Endothelial cell of umbilical vein (primary cell): ENCODE measurements at regions not wholly inside any gene's neighbourhood (a gene's known extent, or its start where the extent isn't known, plus 50 kb on each side); places are given as distances from the start of the nearest gene placed in this dataset.

Source experiments
- BruUV-seq: library from RNA; stranded (reverse); fragments of 400-500 nt; replicated peaks from 2 replicates; lab custom pipeline; 2021; lab: Mats Ljungman, UMichigan
- CTCF ChIA-PET: fragments of 300-600, 350-600 bp; sonication (Branson Sonifier 250); formaldehyde crosslinking; loops from one replicate; lab custom pipeline; 2021; ENCODE audit warnings: antibody characterized with exemption, inconsistent platforms; lab: Charles Lee
- POLR2A ChIA-PET: fragments of 300-600, 350-600 bp; sonication (Branson Sonifier 250); formaldehyde crosslinking; loops from one replicate; lab custom pipeline; 2021; ENCODE audit warnings: antibody characterized with exemption, inconsistent platforms; lab: Charles Lee
- DNase-seq: peaks from one replicate; pipeline ENCODE4 v3.0.0-alpha.2; 2011; ENCODE audit warnings: low read depth, low spot score
- FAIRE-seq: peaks from 2 replicates; lab custom pipeline; 2011; peaks lifted over from hg19 to GRCh38; lab: Jason Lieb, UNC
- H2AFZ ChIP-seq: 2 replicates; pipeline ENCODE4 v1.6.0; 2012; ENCODE audit warnings: low read depth, low read length, control low read depth, inconsistent platforms
- H3K27ac ChIP-seq: 2 replicates; pipeline ENCODE4 v1.5.1; 2011; ENCODE audit warnings: low read depth, mild to moderate bottlenecking, control low read depth, low read length, moderate library complexity; ENCODE audit not compliant: insufficient read depth
- H3K27me3 ChIP-seq, 2 experiments: 2 replicates each; pipeline versions ENCODE4 v1.6.0 to v1.6.1; 2011; ENCODE audit warnings: low read length in 2 of 2, mixed read lengths in 1 of 2; ENCODE audit not compliant: control insufficient read depth in 2 of 2, insufficient read depth in 2 of 2
- H3K36me3 ChIP-seq, 2 experiments: 2 replicates in 1 of 2; 3 replicates in 1 of 2; pipeline ENCODE4 v1.5.1; 2011; ENCODE audit warnings: low read length in 2 of 2, mild to moderate bottlenecking in 1 of 2, moderate library complexity in 1 of 2; ENCODE audit not compliant: control insufficient read depth in 2 of 2, insufficient read depth in 2 of 2; ENCODE audit errors: extremely low read depth in 1 of 2
- H3K4me1 ChIP-seq: 3 replicates; pipeline ENCODE4 v1.5.1; 2011; ENCODE audit warnings: mild to moderate bottlenecking, low read length; ENCODE audit not compliant: control insufficient read depth, insufficient read depth; ENCODE audit errors: extremely low read depth
- H3K4me2 ChIP-seq: 2 replicates; pipeline ENCODE4 v1.6.1; 2011; ENCODE audit warnings: low read length, control low read depth, mixed read lengths; ENCODE audit not compliant: insufficient read depth
- H3K4me3 ChIP-seq, 3 experiments: fragments of 200-600 bp in 1 of 3; sonication (generic), shearing (Covaris generic) in 1 of 3; replicated peaks in 1 of 3; 2 replicates each; pipeline ENCODE4 v1.5.1; 2011 to 2016; ENCODE audit warnings: control low read depth in 3 of 3, low read length in 3 of 3, mild to moderate bottlenecking in 2 of 3, inconsistent platforms in 1 of 3, low read depth in 1 of 3, moderate library complexity in 1 of 3; ENCODE audit not compliant: insufficient read depth in 1 of 3
- H3K79me2 ChIP-seq: 2 replicates; pipeline ENCODE4 v1.6.0; 2012; ENCODE audit warnings: low read length, inconsistent platforms; ENCODE audit not compliant: control insufficient read depth, insufficient read depth
- H3K9ac ChIP-seq: replicated peaks from 2 replicates; pipeline ENCODE3; 2011; ENCODE audit warnings: low read length, control low read depth; ENCODE audit not compliant: insufficient read depth; ENCODE audit errors: extremely low read depth
- H3K9me1 ChIP-seq: replicated peaks from 3 replicates; pipeline ENCODE4 v1.6.0; 2011; ENCODE audit warnings: mild to moderate bottlenecking, low read length; ENCODE audit not compliant: control insufficient read depth, insufficient read depth; ENCODE audit errors: extremely low read depth
- H3K9me3 ChIP-seq: replicated peaks from 2 replicates; pipeline ENCODE4 v1.5.1; 2012; ENCODE audit warnings: low read length, inconsistent platforms; ENCODE audit not compliant: control insufficient read depth, insufficient read depth
- H4K20me1 ChIP-seq: replicated peaks from 2 replicates; pipeline ENCODE3; 2011; ENCODE audit warnings: mild to moderate bottlenecking, low read length; ENCODE audit not compliant: control insufficient read depth, insufficient read depth; ENCODE audit errors: extremely low read depth
- CTCF ChIP-seq, 2 donors: IDR thresholded peaks; 1 replicate in 1 of 2; 2 replicates in 1 of 2; pipeline ENCODE4 v1.5.1; 2011; ENCODE audit warnings: low read length in 2 of 2, mild to moderate bottlenecking in 2 of 2, moderate library complexity in 2 of 2, control low read depth in 1 of 2, inconsistent platforms in 1 of 2, low read depth in 1 of 2; ENCODE audit not compliant: insufficient read depth in 1 of 2; ENCODE audit errors: extremely low read depth in 1 of 2
- EZH2 ChIP-seq: IDR thresholded peaks from 2 replicates; pipeline ENCODE4 v1.6.1; 2012; ENCODE audit warnings: borderline replicate concordance, low read depth, mild to moderate bottlenecking, moderate library complexity, low read length, inconsistent platforms; ENCODE audit not compliant: severe bottlenecking
- FOS ChIP-seq: IDR thresholded peaks from 2 replicates; pipeline ENCODE4 v1.6.1; 2011; ENCODE audit warnings: mild to moderate bottlenecking, low read length, moderate library complexity, borderline replicate concordance; ENCODE audit not compliant: insufficient read depth
- GATA2 ChIP-seq: IDR thresholded peaks from 2 replicates; pipeline ENCODE4 v1.7.0; 2011; ENCODE audit warnings: low read depth, mild to moderate bottlenecking, moderate library complexity, mixed read lengths, low read length; ENCODE audit not compliant: insufficient read length, insufficient read depth
- JUN ChIP-seq: IDR thresholded peaks from 2 replicates; pipeline ENCODE4 v1.6.1; 2011; ENCODE audit warnings: borderline replicate concordance, low read depth; ENCODE audit not compliant: insufficient read length, insufficient read depth
- MYC ChIP-seq: IDR thresholded peaks from one replicate; pipeline ENCODE4 v1.6.1; 2011; ENCODE audit warnings: mild to moderate bottlenecking, low read depth, low read length
- POLR2A ChIP-seq: IDR thresholded peaks from 2 replicates; pipeline ENCODE4 v1.6.1; 2012; ENCODE audit warnings: low read depth, mild to moderate bottlenecking, control low read depth, low read length
- POLR2AphosphoS5 ChIP-seq: IDR thresholded peaks from 2 replicates; pipeline ENCODE4 v1.6.1; 2012; ENCODE audit warnings: low read depth, mild to moderate bottlenecking, control low read depth, low read length, moderate library complexity; ENCODE audit not compliant: insufficient read depth
- dilution Hi-C: fragments of 300-500 bp; cut with MboI; formaldehyde crosslinking; loops from one replicate; pipeline ENCODE4 v1.15.0; 2019; ENCODE audit warnings: low sequenced_read_pairs; ENCODE audit not compliant: extremely low pct_ligation_motif_present
- intact Hi-C: fragments of 100-400 bp; cut with micrococcal nuclease; formaldehyde crosslinking; loops from one replicate; pipeline ENCODE4 v1.10.0; 2022
- TF ChIP-seq, protein P1 (sequence below): IDR thresholded peaks from 2 replicates; pipeline ENCODE4 v1.6.1; 2011; ENCODE audit not compliant: insufficient read depth, insufficient read length

DNA sequence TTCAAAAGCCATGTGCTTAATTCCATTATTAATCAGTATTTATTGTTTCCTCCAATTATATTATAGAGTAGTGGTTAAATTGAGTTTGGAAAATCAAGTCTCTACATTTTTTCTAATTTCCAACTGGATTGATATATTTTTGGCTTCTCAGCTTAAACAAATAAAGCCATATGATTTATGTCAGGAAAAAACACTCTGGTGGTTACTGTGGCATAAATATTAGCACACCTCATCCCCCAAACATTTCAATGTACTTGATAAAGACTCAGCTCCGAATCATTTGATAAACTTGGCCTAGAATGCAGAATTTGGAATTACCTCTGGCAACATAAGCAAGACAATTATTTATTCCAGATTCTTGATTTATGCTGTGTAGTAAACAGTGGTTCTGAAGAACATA is 2313.8 kb downstream of the ARAP2 start:
- no peaks in the 10 kb centered on the region for H3K27me3 ChIP-seq
- no TSS peak for BruUV-seq
- no peaks in the 10 kb centered on the region for H4K20me1 ChIP-seq
- no peak for DNase-seq
- intact Hi-C loops (no loop called here), dilution Hi-C loops (no loop called here)
- ChIA-PET CTCF (interaction anchor here (0.6 kb wide), 1 partner anchor 10 kb away, joined by 3 read pairs; no protein-coding TSS in a partner anchor), POLR2A (no interaction called here)
- no peak overlapping the region for H3K9ac ChIP-seq
- no peak overlapping the region for H3K4me3 ChIP-seq
- no peaks in the 10 kb centered on the region for H3K9me1 ChIP-seq
- TF ChIP-seq EZH2: no peak
- TF ChIP-seq MYC: no peak
- TF ChIP-seq, protein P1, sequence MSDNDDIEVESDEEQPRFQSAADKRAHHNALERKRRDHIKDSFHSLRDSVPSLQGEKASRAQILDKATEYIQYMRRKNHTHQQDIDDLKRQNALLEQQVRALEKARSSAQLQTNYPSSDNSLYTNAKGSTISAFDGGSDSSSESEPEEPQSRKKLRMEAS: no peak
- no peak for TF ChIP-seq FOS
- TF ChIP-seq GATA2: no peak
- TF ChIP-seq POLR2A: no peak
- TF ChIP-seq CTCF (IDR thresholded peaks at IDR 0.05; ENCODE audit: extremely low read depth in 1 of 2, insufficient read depth in 1 of 2, low read depth in 1 of 2, low read length in 2 of 2): no peak
- no peak for TF ChIP-seq JUN
- TF ChIP-seq POLR2AphosphoS5: no peak
- H2AFZ ChIP-seq: no peak overlapping the region
- no peaks in the 10 kb centered on the region for H3K4me1 ChIP-seq
- no peak overlapping the region for H3K27ac ChIP-seq
- H3K36me3 ChIP-seq: no peaks in the 10 kb centered on the region
- H3K9me3 ChIP-seq: no peaks in the 10 kb centered on the region
- no peak overlapping the region for H3K4me2 ChIP-seq
- FAIRE-seq: no peak
- H3K79me2 ChIP-seq: no peaks in the 10 kb centered on the region
